GM21381 (cell line): ENCODE measurements at regions not wholly inside any gene's neighbourhood (a gene's known extent, or its start where the extent isn't known, plus 50 kb on each side); places are given as distances from the start of the nearest gene placed in this dataset.
A peak's percentile ranks its signal among the peaks of the same experiment; 100 is the strongest.

Source experiments
- ATAC-seq: cut with Tn5 transposase; IDR thresholded peaks from one replicate; pipeline ENCODE4 v1.9.1; 2021; ENCODE audit warnings: mild to moderate bottlenecking, moderate library complexity; ENCODE audit not compliant: unreplicated experiment

DNA sequence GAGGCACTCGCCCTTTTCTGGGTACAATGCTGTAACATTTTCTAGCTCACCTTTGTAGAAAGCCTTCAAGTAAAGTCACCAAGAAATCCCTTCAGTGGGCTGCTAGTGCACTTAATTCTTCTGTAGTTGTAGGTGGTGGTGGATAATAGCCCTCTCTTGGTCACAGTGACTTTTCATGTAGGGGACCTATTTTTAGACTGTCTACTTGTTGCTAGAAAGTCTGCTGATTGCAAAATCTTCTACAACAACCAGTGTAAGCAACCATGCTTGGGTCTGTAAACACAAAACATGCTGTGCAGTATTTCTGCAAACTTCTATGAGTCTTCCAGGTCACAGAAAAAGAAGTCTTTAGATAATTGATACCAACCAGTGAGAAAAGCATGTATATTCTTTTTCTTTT is 55.6 kb downstream of the PBDC1 start:
- no peak for ATAC-seq

DNA sequence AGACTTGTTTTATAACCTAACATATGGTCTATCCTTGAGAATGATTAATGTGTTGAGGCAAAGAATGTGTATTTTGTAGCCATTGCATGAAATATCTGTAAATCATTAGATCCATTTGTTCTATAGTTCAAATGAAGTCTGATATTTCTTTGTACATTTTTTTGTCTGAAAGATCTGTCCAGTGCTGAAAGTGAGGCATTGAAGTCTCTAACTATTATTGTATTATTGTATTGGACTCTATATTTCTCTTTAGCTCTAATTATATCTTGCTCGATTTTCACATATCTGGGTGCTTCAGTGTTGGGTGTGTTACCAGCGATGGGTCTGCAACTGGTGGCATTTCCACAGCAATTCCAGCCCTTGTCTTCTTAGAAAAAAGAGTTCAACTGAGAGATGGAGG is 76.0 kb downstream of the PBDC1 start:
- no peak for ATAC-seq

DNA sequence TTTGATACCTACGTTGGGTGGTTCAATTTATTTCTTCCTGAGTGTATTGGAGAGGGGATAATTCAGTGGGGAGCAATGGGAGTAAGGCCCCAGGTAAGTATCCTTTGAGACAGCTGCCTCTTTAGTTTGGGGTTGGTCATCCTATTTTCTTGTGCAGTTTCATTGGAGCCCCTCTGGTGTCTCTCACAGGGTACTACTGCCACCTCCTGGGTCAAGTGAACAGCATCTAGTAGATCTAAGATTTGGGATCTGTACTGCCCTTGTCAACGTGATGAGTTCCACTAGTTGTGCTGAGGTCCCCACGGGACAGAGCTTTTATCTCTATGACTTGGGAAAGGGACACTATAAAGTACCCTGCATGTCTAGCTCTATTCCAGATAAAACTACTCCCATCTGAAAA is 80.6 kb downstream of the PBDC1 start:
- peak; percentile 73 for ATAC-seq

DNA sequence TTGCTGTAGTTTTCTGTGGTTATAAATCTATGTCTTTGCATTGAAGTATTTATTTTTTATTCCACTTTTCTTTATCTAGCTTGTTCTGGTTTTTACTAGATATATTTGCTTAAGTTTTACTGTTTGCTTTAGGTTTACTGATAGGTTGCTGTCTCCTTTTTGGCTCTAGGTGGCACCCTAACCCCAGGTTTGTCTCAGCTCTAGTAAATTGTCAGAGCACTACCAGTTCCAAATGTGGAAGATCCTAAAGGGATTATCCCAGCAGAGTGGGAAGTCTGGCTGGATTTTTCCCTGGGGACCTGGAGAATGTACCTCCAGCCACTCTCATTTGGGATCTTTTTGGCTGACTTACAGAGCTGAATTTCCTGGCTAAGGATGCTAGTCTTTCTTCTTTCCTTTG is 106.1 kb downstream of the PBDC1 start:
- ATAC-seq = no peak
